OCI-LY3 (cell line): ENCODE measurements at regions not wholly inside any gene's neighbourhood (a gene's known extent, or its start where the extent isn't known, plus 50 kb on each side); places are given as distances from the start of the nearest gene placed in this dataset.

Experiments used
- EZH2phosphoT487 ChIP-seq: fragments of 200-600 bp; shearing (Covaris generic); IDR thresholded peaks from 2 replicates; pipeline ENCODE4 v1.6.1; 2018; ENCODE audit warnings: antibody characterized with exemption, mixed run types, low read depth
- TF ChIP-seq, protein P1 (sequence below): fragments of 200-600, 300-600 bp; sonication (generic); IDR thresholded peaks from 2 replicates; pipeline ENCODE4 v1.5.1; 2014; ENCODE audit warnings: antibody characterized with exemption, low read length, low read depth

DNA sequence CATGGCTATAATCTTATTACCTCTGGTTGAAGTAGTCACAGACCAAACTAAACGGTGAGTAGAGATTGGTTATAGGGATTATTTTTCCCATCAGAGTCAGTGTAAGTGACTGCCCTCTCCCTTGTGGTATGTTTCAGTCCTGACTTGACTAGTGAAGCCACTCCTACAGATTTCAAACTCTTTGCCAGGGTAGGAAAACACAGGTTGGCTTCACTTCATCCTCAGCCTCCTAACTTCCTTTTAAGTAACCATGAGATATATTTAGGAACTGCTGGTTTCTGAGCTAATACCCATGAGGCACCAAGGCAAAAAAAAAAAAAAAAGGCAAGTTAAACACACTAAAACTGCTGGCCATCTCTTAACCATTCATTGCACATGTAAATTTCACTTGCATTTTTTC is 349.2 kb upstream of the MCTP2 start:
- TF ChIP-seq, protein P1, sequence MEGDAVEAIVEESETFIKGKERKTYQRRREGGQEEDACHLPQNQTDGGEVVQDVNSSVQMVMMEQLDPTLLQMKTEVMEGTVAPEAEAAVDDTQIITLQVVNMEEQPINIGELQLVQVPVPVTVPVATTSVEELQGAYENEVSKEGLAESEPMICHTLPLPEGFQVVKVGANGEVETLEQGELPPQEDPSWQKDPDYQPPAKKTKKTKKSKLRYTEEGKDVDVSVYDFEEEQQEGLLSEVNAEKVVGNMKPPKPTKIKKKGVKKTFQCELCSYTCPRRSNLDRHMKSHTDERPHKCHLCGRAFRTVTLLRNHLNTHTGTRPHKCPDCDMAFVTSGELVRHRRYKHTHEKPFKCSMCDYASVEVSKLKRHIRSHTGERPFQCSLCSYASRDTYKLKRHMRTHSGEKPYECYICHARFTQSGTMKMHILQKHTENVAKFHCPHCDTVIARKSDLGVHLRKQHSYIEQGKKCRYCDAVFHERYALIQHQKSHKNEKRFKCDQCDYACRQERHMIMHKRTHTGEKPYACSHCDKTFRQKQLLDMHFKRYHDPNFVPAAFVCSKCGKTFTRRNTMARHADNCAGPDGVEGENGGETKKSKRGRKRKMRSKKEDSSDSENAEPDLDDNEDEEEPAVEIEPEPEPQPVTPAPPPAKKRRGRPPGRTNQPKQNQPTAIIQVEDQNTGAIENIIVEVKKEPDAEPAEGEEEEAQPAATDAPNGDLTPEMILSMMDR, result no peak
- no peak for TF ChIP-seq EZH2phosphoT487
